K562 (cell line): ENCODE measurements at regions not wholly inside any gene's neighbourhood (a gene's known extent, or its start where the extent isn't known, plus 50 kb on each side); places are given as distances from the start of the nearest gene placed in this dataset.

Experiments
- ASH1L ChIP-seq: fragments of 450-650 bp; IDR thresholded peaks from 2 replicates; pipeline ENCODE4 v1.6.1; 2018; ENCODE audit warnings: borderline replicate concordance, mild to moderate bottlenecking, low read depth; ENCODE audit not compliant: partially characterized antibody
- EZH2 ChIP-seq: IDR thresholded peaks from 2 replicates; pipeline ENCODE4 v1.6.1; 2012; ENCODE audit warnings: low read depth, mild to moderate bottlenecking, inconsistent platforms, low read length, borderline replicate concordance
- FOSL1 ChIP-seq: fragments of 200-800 bp; sonication (Bioruptor generic); conservative IDR thresholded peaks from 2 replicates; pipeline ENCODE4 v1.6.1; 2016; ENCODE audit warnings: missing genetic modification characterization, missing compliant biosample characterization
- GTF2F1 ChIP-seq: IDR thresholded peaks from 2 replicates; pipeline ENCODE4 v1.6.1; 2011; ENCODE audit warnings: low read depth, low read length, improper control_type of control experiment
- NEUROD1 ChIP-seq: fragments of 150-350 bp; IDR thresholded peaks from 2 replicates; pipeline ENCODE4 v1.6.1; 2014; ENCODE audit warnings: borderline replicate concordance, low read length, low read depth; ENCODE audit not compliant: partially characterized antibody
- ZNF175 ChIP-seq: fragments of 200-800 bp; sonication (Bioruptor generic); IDR thresholded peaks from 2 replicates; pipeline ENCODE4 v1.6.1; 2016; ENCODE audit warnings: low read depth, mild to moderate bottlenecking, missing genetic modification characterization, missing compliant biosample characterization
- TF ChIP-seq, protein P1 (sequence below): fragments of 200-600 bp; sonication (generic); IDR thresholded peaks from one replicate; pipeline ENCODE4 v1.6.1; 2012; ENCODE audit warnings: mild to moderate bottlenecking, low read depth, low read length, inconsistent platforms
- TF ChIP-seq, protein P2 (sequence below), 2 experiments: fragments of 450-650 bp; formaldehyde crosslinking in 1 of 2; IDR thresholded peaks; 2 replicates each; pipeline versions ENCODE4 v1.4.0 to v1.6.1; 2014 to 2020; ENCODE audit warnings: mild to moderate bottlenecking in 2 of 2, borderline replicate concordance in 1 of 2, low read depth in 1 of 2

DNA sequence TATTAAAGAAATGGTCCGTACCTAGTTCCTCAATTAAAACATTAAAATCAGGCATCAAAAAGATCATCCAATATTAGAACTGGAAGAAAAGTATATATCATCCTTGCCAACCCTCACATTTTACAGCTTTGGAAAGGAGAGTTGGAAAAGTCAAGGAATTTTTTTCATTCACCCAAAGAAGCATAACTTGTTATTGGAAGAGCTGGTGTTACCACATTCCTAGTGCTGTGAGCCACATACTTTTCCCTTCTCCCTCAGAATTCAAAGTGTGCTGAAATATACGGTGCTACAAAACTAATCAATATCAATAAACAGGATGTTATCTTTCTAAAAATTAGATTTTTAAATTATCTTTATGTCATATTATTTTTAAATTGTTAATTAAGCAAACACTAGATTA lies 202.1 kb upstream of the FAT3 start (continued):
- TF ChIP-seq, protein P1, sequence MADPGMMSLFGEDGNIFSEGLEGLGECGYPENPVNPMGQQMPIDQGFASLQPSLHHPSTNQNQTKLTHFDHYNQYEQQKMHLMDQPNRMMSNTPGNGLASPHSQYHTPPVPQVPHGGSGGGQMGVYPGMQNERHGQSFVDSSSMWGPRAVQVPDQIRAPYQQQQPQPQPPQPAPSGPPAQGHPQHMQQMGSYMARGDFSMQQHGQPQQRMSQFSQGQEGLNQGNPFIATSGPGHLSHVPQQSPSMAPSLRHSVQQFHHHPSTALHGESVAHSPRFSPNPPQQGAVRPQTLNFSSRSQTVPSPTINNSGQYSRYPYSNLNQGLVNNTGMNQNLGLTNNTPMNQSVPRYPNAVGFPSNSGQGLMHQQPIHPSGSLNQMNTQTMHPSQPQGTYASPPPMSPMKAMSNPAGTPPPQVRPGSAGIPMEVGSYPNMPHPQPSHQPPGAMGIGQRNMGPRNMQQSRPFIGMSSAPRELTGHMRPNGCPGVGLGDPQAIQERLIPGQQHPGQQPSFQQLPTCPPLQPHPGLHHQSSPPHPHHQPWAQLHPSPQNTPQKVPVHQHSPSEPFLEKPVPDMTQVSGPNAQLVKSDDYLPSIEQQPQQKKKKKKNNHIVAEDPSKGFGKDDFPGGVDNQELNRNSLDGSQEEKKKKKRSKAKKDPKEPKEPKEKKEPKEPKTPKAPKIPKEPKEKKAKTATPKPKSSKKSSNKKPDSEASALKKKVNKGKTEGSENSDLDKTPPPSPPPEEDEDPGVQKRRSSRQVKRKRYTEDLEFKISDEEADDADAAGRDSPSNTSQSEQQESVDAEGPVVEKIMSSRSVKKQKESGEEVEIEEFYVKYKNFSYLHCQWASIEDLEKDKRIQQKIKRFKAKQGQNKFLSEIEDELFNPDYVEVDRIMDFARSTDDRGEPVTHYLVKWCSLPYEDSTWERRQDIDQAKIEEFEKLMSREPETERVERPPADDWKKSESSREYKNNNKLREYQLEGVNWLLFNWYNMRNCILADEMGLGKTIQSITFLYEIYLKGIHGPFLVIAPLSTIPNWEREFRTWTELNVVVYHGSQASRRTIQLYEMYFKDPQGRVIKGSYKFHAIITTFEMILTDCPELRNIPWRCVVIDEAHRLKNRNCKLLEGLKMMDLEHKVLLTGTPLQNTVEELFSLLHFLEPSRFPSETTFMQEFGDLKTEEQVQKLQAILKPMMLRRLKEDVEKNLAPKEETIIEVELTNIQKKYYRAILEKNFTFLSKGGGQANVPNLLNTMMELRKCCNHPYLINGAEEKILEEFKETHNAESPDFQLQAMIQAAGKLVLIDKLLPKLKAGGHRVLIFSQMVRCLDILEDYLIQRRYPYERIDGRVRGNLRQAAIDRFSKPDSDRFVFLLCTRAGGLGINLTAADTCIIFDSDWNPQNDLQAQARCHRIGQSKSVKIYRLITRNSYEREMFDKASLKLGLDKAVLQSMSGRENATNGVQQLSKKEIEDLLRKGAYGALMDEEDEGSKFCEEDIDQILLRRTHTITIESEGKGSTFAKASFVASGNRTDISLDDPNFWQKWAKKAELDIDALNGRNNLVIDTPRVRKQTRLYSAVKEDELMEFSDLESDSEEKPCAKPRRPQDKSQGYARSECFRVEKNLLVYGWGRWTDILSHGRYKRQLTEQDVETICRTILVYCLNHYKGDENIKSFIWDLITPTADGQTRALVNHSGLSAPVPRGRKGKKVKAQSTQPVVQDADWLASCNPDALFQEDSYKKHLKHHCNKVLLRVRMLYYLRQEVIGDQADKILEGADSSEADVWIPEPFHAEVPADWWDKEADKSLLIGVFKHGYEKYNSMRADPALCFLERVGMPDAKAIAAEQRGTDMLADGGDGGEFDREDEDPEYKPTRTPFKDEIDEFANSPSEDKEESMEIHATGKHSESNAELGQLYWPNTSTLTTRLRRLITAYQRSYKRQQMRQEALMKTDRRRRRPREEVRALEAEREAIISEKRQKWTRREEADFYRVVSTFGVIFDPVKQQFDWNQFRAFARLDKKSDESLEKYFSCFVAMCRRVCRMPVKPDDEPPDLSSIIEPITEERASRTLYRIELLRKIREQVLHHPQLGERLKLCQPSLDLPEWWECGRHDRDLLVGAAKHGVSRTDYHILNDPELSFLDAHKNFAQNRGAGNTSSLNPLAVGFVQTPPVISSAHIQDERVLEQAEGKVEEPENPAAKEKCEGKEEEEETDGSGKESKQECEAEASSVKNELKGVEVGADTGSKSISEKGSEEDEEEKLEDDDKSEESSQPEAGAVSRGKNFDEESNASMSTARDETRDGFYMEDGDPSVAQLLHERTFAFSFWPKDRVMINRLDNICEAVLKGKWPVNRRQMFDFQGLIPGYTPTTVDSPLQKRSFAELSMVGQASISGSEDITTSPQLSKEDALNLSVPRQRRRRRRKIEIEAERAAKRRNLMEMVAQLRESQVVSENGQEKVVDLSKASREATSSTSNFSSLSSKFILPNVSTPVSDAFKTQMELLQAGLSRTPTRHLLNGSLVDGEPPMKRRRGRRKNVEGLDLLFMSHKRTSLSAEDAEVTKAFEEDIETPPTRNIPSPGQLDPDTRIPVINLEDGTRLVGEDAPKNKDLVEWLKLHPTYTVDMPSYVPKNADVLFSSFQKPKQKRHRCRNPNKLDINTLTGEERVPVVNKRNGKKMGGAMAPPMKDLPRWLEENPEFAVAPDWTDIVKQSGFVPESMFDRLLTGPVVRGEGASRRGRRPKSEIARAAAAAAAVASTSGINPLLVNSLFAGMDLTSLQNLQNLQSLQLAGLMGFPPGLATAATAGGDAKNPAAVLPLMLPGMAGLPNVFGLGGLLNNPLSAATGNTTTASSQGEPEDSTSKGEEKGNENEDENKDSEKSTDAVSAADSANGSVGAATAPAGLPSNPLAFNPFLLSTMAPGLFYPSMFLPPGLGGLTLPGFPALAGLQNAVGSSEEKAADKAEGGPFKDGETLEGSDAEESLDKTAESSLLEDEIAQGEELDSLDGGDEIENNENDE = no peak
- TF ChIP-seq FOSL1 (tag) (no peak), ZNF175 (no peak), NEUROD1 (no peak), ASH1L (no peak), GTF2F1 (no peak), EZH2 (no peak)
- TF ChIP-seq, protein P2, sequence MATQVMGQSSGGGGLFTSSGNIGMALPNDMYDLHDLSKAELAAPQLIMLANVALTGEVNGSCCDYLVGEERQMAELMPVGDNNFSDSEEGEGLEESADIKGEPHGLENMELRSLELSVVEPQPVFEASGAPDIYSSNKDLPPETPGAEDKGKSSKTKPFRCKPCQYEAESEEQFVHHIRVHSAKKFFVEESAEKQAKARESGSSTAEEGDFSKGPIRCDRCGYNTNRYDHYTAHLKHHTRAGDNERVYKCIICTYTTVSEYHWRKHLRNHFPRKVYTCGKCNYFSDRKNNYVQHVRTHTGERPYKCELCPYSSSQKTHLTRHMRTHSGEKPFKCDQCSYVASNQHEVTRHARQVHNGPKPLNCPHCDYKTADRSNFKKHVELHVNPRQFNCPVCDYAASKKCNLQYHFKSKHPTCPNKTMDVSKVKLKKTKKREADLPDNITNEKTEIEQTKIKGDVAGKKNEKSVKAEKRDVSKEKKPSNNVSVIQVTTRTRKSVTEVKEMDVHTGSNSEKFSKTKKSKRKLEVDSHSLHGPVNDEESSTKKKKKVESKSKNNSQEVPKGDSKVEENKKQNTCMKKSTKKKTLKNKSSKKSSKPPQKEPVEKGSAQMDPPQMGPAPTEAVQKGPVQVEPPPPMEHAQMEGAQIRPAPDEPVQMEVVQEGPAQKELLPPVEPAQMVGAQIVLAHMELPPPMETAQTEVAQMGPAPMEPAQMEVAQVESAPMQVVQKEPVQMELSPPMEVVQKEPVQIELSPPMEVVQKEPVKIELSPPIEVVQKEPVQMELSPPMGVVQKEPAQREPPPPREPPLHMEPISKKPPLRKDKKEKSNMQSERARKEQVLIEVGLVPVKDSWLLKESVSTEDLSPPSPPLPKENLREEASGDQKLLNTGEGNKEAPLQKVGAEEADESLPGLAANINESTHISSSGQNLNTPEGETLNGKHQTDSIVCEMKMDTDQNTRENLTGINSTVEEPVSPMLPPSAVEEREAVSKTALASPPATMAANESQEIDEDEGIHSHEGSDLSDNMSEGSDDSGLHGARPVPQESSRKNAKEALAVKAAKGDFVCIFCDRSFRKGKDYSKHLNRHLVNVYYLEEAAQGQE (IDR thresholded peaks at IDR 0.05; ENCODE audit: borderline replicate concordance) = no peak
- TF ChIP-seq, protein P2 (CRISPR knock-in tag; IDR thresholded peaks at IDR 0.05; ENCODE audit: low read depth) = no peak
